Psoas muscle (tissue), 7 donors: ENCODE measurements at regions not wholly inside any gene's neighbourhood (a gene's known extent, or its start where the extent isn't known, plus 50 kb on each side); places are given as distances from the start of the nearest gene placed in this dataset.

Experiments used
- ATAC-seq, 4 donors: fragments of 200-7000 bp; cut with Tn5 transposase; one replicate each; pipeline ENCODE4 v1.9.1; 2020; ENCODE audit warnings: moderate library complexity in 3 of 4, mild to moderate bottlenecking in 2 of 4
- DNase-seq, 2 donors: peaks; one replicate each; pipeline ENCODE4 v3.0.0-alpha.2; 2020
- H3K27ac ChIP-seq: fragments of 200-600 bp; one replicate; pipeline ENCODE4 v1.8.0; 2022
- H3K27me3 ChIP-seq, 3 donors: fragments of 200-600 bp in 1 of 3; one replicate each; pipeline versions ENCODE4 v1.6.1 to v1.8.0; 2013 to 2022; ENCODE audit warnings: low read length in 2 of 3, mild to moderate bottlenecking in 2 of 3, moderate library complexity in 1 of 3; ENCODE audit not compliant: insufficient read depth in 3 of 3
- H3K36me3 ChIP-seq, 2 donors: fragments of 200-600 bp in 1 of 2; one replicate each; pipeline versions ENCODE4 v1.6.1 to v1.8.0; 2013 to 2022; ENCODE audit warnings: low read depth in 1 of 2, mild to moderate bottlenecking in 1 of 2, moderate library complexity in 1 of 2; ENCODE audit not compliant: insufficient read depth in 1 of 2
- H3K4me1 ChIP-seq: fragments of 200-600 bp; one replicate; pipeline ENCODE4 v1.8.0; 2022
- H3K4me3 ChIP-seq: fragments of 200-600 bp; one replicate; pipeline ENCODE4 v1.8.0; 2022; ENCODE audit warnings: mild to moderate bottlenecking
- H3K9me3 ChIP-seq: fragments of 200-600 bp; one replicate; pipeline ENCODE4 v1.8.0; 2022
- CTCF ChIP-seq: fragments of 200-600 bp; IDR thresholded peaks from one replicate; pipeline ENCODE4 v1.8.0; 2022; ENCODE audit warnings: antibody characterized with exemption
- whole genome bisulfite sequencing, 3 donors: extraction: QIAGEN DNeasy Blood & Tissue Kit; methylation state at CpG; one replicate each; pipeline versions ENCODE4 v1.1.6 to v1.1.7; 2013; 5-methylcytosine and 5-hydroxymethylcytosine counted together
- intact Hi-C, 2 donors: fragments of 100-400 bp; cut with DNase I; formaldehyde crosslinking; loops; one replicate each; pipeline versions ENCODE4 v1.11.0 to v1.14.2; 2022
- donor health status: healthy with polysubstance abuse.
- donor health status: DM: no; HTN: no; CAD: no; lungs with moderate emphysema.
- donor health status: Bipolar disorder and iron deficiency.
- donor health status: healthy.
- donor health status: DM: yes; HTN: yes; CAD: no.
- donor health status: DM: no; HTN: no; CAD: no.
- donor health status: DM: yes; HTN: yes; CAD: no.

- no peak overlapping the region for H3K4me3 ChIP-seq
- H3K9me3 ChIP-seq, result no peaks in the 10 kb centered on the region
- no peak for TF ChIP-seq CTCF
- no peaks in the 10 kb centered on the region for H3K4me1 ChIP-seq
- 39 to 66% (median 40%) methylated on average over 17 of the region's 17 CpGs for WGBS, 3 donors
- no peaks in the 10 kb centered on the region for H3K27me3 ChIP-seq
- no peak overlapping the region for H3K27ac ChIP-seq
- no peaks in the 10 kb centered on the region for H3K36me3 ChIP-seq
- no peak for ATAC-seq
- intact Hi-C loops, result no loop called here
- DNase-seq, result peak; percentile 35 to 65
Observed at GRCh38 chr13:50340551-50341287, 325.5 kb downstream of the KCNRG start.

- WGBS, 3 donors, result 75 to 85% (median 83%) methylated on average over 2 of the region's 2 CpGs
- ATAC-seq, result no peak
- intact Hi-C loops, result no loop called here
- no peak overlapping the region for H3K4me3 ChIP-seq
- H3K9me3 ChIP-seq, result no peaks in the 10 kb centered on the region
- DNase-seq, result no peak
- H3K36me3 ChIP-seq, result no peaks in the 10 kb centered on the region
- no peak overlapping the region for H3K27ac ChIP-seq
- H3K4me1 ChIP-seq, result no peaks in the 10 kb centered on the region
- no peaks in the 10 kb centered on the region for H3K27me3 ChIP-seq
- no peak for TF ChIP-seq CTCF
Observed at GRCh38 chr13:50341526-50341925, 326.3 kb downstream of the KCNRG start.

- TF ChIP-seq CTCF, result no peak
- DNase-seq (no peak), ATAC-seq (no peak)
Observed at GRCh38 chr13:50344717-50345116, 329.5 kb downstream of the KCNRG start.

GRCh38 chr13:50345804-50346203 is 330.6 kb downstream of the KCNRG start:
- ATAC-seq, result no peak
- no CpG with 5 or more reads among the region's 1 CpG for WGBS, 3 donors

More at GRCh38 chr13:50344717-50345116, 329.5 kb downstream of the KCNRG start:
- intact Hi-C loops, result no loop called here
- Histone ChIP-seq H3K9me3 (no peaks in the 10 kb centered on the region), H3K4me3 (no peak overlapping the region), H3K36me3 (no peaks in the 10 kb centered on the region), H3K27ac (no peak overlapping the region), H3K27me3 (no peaks in the 10 kb centered on the region), H3K4me1 (no peaks in the 10 kb centered on the region)
- 60 to 63% (median 61%) methylated on average over 3 of the region's 3 CpGs for WGBS, 3 donors

More at GRCh38 chr13:50345804-50346203, 330.6 kb downstream of the KCNRG start:
- Histone ChIP-seq H3K4me3 (no peak overlapping the region), H3K27me3 (no peaks in the 10 kb centered on the region), H3K27ac (no peak overlapping the region), H3K36me3 (no peaks in the 10 kb centered on the region), H3K4me1 (no peaks in the 10 kb centered on the region), H3K9me3 (no peaks in the 10 kb centered on the region)
- no peak for DNase-seq
- TF ChIP-seq CTCF, result no peak
- intact Hi-C loops, result no loop called here
